OCI-LY3 (cell line): ENCODE measurements at regions not wholly inside any gene's neighbourhood (a gene's known extent, or its start where the extent isn't known, plus 50 kb on each side); places are given as distances from the start of the nearest gene placed in this dataset.

Experiments
- EZH2phosphoT487 ChIP-seq: fragments of 200-600 bp; shearing (Covaris generic); IDR thresholded peaks from 2 replicates; pipeline ENCODE4 v1.6.1; 2018; ENCODE audit warnings: antibody characterized with exemption, mixed run types, low read depth
- TF ChIP-seq, protein P1 (sequence below): fragments of 200-600, 300-600 bp; sonication (generic); IDR thresholded peaks from 2 replicates; pipeline ENCODE4 v1.5.1; 2014; ENCODE audit warnings: antibody characterized with exemption, low read length, low read depth

DNA sequence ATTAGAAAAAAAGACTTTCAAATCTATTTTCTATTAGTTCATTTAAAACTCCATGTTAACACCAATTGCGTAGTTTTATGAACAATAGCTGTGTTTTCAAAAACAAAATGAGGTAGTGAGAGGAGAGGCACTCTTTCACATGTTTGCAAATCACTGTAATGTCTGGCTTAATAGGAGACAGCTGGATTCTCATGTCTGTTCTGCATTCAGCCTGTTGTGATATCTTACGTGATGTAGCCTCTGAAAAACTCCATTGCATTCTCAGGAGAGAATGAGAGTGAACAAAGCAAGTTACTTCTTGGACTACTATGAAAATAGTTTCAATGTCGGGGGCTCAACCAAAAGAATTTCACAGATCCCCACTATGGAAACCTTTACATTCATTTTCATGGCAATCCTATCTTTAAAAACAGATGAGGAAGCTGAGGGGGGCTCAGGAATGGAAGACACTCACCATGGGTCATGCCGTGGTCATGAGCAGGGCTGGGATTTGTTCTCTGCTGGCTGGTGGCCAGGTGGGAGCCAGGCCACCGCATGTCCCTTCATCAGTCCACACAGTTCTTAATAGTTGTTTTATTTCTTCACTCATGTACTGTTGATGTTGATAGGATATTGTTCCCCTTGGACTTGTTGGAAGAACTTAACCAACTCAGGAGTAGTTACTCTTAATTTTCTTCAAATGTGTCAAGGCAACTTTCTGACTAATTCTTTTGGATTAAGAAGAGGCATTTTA, 346.2 kb upstream of the FAR2 start:
- TF ChIP-seq, protein P1, sequence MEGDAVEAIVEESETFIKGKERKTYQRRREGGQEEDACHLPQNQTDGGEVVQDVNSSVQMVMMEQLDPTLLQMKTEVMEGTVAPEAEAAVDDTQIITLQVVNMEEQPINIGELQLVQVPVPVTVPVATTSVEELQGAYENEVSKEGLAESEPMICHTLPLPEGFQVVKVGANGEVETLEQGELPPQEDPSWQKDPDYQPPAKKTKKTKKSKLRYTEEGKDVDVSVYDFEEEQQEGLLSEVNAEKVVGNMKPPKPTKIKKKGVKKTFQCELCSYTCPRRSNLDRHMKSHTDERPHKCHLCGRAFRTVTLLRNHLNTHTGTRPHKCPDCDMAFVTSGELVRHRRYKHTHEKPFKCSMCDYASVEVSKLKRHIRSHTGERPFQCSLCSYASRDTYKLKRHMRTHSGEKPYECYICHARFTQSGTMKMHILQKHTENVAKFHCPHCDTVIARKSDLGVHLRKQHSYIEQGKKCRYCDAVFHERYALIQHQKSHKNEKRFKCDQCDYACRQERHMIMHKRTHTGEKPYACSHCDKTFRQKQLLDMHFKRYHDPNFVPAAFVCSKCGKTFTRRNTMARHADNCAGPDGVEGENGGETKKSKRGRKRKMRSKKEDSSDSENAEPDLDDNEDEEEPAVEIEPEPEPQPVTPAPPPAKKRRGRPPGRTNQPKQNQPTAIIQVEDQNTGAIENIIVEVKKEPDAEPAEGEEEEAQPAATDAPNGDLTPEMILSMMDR: no peak
- no peak for TF ChIP-seq EZH2phosphoT487
